Tibial nerve (tissue), 4 donors: ENCODE measurements at regions not wholly inside any gene's neighbourhood (a gene's known extent, or its start where the extent isn't known, plus 50 kb on each side); places are given as distances from the start of the nearest gene placed in this dataset.

Experiments used
- EP300 ChIP-seq, 2 donors: sonication (generic); formaldehyde crosslinking; IDR thresholded peaks; one replicate each; pipeline ENCODE4 v1.6.1; 2017; ENCODE audit warnings: antibody characterized with exemption in 2 of 2, mild to moderate bottlenecking in 1 of 2
- POLR2A ChIP-seq, 2 donors: fragments of 450-650 bp; IDR thresholded peaks; one replicate each; pipeline ENCODE4 v1.6.1; 2017; ENCODE audit warnings: antibody characterized with exemption in 2 of 2, mild to moderate bottlenecking in 2 of 2, moderate library complexity in 2 of 2
- TF ChIP-seq, protein P1 (sequence below), 5 experiments: fragments of 200-600 bp in 3 of 5; fragments of 450-650 bp in 2 of 5; sonication (generic) in 3 of 5; IDR thresholded peaks; one replicate each; pipeline ENCODE4 v1.5.1; 2016 to 2019; ENCODE audit warnings: antibody characterized with exemption in 5 of 5, mild to moderate bottlenecking in 3 of 5, moderate library complexity in 2 of 5

- TF ChIP-seq POLR2A (IDR thresholded peaks at IDR 0.05) = no peak
- TF ChIP-seq, protein P1, sequence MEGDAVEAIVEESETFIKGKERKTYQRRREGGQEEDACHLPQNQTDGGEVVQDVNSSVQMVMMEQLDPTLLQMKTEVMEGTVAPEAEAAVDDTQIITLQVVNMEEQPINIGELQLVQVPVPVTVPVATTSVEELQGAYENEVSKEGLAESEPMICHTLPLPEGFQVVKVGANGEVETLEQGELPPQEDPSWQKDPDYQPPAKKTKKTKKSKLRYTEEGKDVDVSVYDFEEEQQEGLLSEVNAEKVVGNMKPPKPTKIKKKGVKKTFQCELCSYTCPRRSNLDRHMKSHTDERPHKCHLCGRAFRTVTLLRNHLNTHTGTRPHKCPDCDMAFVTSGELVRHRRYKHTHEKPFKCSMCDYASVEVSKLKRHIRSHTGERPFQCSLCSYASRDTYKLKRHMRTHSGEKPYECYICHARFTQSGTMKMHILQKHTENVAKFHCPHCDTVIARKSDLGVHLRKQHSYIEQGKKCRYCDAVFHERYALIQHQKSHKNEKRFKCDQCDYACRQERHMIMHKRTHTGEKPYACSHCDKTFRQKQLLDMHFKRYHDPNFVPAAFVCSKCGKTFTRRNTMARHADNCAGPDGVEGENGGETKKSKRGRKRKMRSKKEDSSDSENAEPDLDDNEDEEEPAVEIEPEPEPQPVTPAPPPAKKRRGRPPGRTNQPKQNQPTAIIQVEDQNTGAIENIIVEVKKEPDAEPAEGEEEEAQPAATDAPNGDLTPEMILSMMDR (IDR thresholded peaks at IDR 0.05) = no peak
- no peak for TF ChIP-seq EP300 (IDR thresholded peaks at IDR 0.05)
Observed at GRCh38 chr7:136245327-136246004, 268.3 kb upstream of the MTPN start.
